GM12878 (cell line): ENCODE measurements at regions not wholly inside any gene's neighbourhood (a gene's known extent, or its start where the extent isn't known, plus 50 kb on each side); places are given as distances from the start of the nearest gene placed in this dataset.

Source experiments
- ATAC-seq: fragments of 200-7000 bp; cut with Tn5 transposase; 3 replicates; pipeline ENCODE4 v1.9.1; 2020; ENCODE audit warnings: mild to moderate bottlenecking, moderate library complexity
- BruUV-seq: library from RNA; stranded (reverse); fragments of 400-500 nt; replicated peaks from 2 replicates; lab custom pipeline; 2021; lab: Mats Ljungman, UMichigan
- CTCF ChIA-PET: fragments of 300-600 bp; sonication (Branson Sonifier 250); formaldehyde crosslinking; extraction: SDS; loops from one replicate; lab custom pipeline; 2021; ENCODE audit warnings: inconsistent platforms; lab: Yijun Ruan, JAX
- POLR2A ChIA-PET: fragments of 350-600 bp; formaldehyde crosslinking; extraction: SDS; loops from one replicate; lab custom pipeline; 2021; ENCODE audit warnings: inconsistent platforms; lab: Charles Lee
- RAD21 ChIA-PET: fragments of 300-600 bp; sonication (Branson Sonifier 250); formaldehyde crosslinking; loops from one replicate; lab custom pipeline; 2023; ENCODE audit warnings: antibody characterized with exemption; ENCODE audit not compliant: unreplicated experiment; lab: Charles Lee
- SMC1A ChIA-PET: fragments of 300-600 bp; sonication (Branson Sonifier 250); formaldehyde crosslinking; loops from one replicate; lab custom pipeline; 2023; ENCODE audit not compliant: unreplicated experiment, uncharacterized antibody; lab: Charles Lee
- DNase-seq: peaks from one replicate; pipeline ENCODE4 v3.0.0-alpha.2; 2011; ENCODE audit warnings: low read depth, low spot score
- FAIRE-seq: peaks from 3 replicates; lab custom pipeline; 2011; peaks lifted over from hg19 to GRCh38; lab: Jason Lieb, UNC
- H2AFZ ChIP-seq: 2 replicates; pipeline ENCODE4 v1.6.0; 2011; ENCODE audit warnings: low read depth, low read length, control low read depth; ENCODE audit not compliant: control insufficient read depth
- H3K27ac ChIP-seq: 2 replicates; pipeline ENCODE4 v1.5.1; 2011; ENCODE audit warnings: control low read depth; ENCODE audit not compliant: control insufficient read depth, insufficient read depth
- H3K27me3 ChIP-seq, 2 experiments: replicated peaks in 1 of 2; 2 replicates each; pipeline versions ENCODE4 v1.6.0 to v1.6.1; 2011; ENCODE audit warnings: low read length in 1 of 2; ENCODE audit not compliant: control insufficient read depth in 2 of 2, insufficient read depth in 2 of 2
- H3K36me3 ChIP-seq, 2 experiments: 2 replicates each; pipeline ENCODE4 v1.5.1; 2011; ENCODE audit warnings: low read length in 1 of 2; ENCODE audit not compliant: control insufficient read depth in 2 of 2, insufficient read depth in 2 of 2
- H3K4me1 ChIP-seq: 2 replicates; pipeline ENCODE4 v1.6.1; 2011; ENCODE audit warnings: mild to moderate bottlenecking, low read length, moderate library complexity, mixed read lengths; ENCODE audit not compliant: control insufficient read depth, insufficient read depth
- H3K4me2 ChIP-seq: 2 replicates; pipeline ENCODE4 v1.6.0; 2011; ENCODE audit warnings: control low read depth; ENCODE audit not compliant: control insufficient read depth, insufficient read depth
- H3K4me3 ChIP-seq: fragments of 200-600 bp; sonication (generic); 2 replicates; pipeline ENCODE4 v1.5.1; 2016
- H3K79me2 ChIP-seq: 2 replicates; pipeline ENCODE4 v1.6.0; 2011; ENCODE audit warnings: low read length; ENCODE audit not compliant: control insufficient read depth, insufficient read depth
- H3K9ac ChIP-seq: 2 replicates; pipeline ENCODE4 v1.8.0; 2011; ENCODE audit warnings: low read length, control low read depth, mixed read lengths; ENCODE audit not compliant: control insufficient read depth, insufficient read depth
- H3K9me3 ChIP-seq: replicated peaks from 3 replicates; pipeline ENCODE4 v1.5.1; 2011; ENCODE audit warnings: mild to moderate bottlenecking, low read length; ENCODE audit not compliant: control insufficient read depth, insufficient read depth
- H4K20me1 ChIP-seq: 2 replicates; pipeline ENCODE4 v1.6.0; 2011; ENCODE audit not compliant: control insufficient read depth, insufficient read depth
- BMI1 ChIP-seq: fragments of 450-650 bp; IDR thresholded peaks from 2 replicates; pipeline ENCODE4 v1.6.1; 2016; ENCODE audit warnings: mild to moderate bottlenecking, moderate library complexity, borderline replicate concordance
- CREM ChIP-seq: IDR thresholded peaks from 2 replicates; pipeline ENCODE4 v1.6.1; 2014; ENCODE audit warnings: antibody characterized with exemption, low read depth
- EZH2 ChIP-seq: IDR thresholded peaks from 2 replicates; pipeline ENCODE4 v1.6.1; 2012; ENCODE audit warnings: low read depth, mild to moderate bottlenecking, control low read depth, inconsistent platforms, low read length, borderline replicate concordance; ENCODE audit not compliant: control insufficient read depth
- GATAD2B ChIP-seq: fragments of 450-650 bp; conservative IDR thresholded peaks from 2 replicates; pipeline ENCODE4 v1.6.1; 2017; ENCODE audit warnings: low read depth, mild to moderate bottlenecking, moderate library complexity
- HCFC1 ChIP-seq: fragments of 150-350 bp; IDR thresholded peaks from 2 replicates; pipeline ENCODE4 v1.6.1; 2014; ENCODE audit warnings: low read length
- MXI1 ChIP-seq: fragments of 150-350 bp; IDR thresholded peaks from 2 replicates; pipeline ENCODE4 v1.6.1; 2011; ENCODE audit warnings: low read depth, mild to moderate bottlenecking, inconsistent platforms, low read length, improper control_type of control experiment
- PML ChIP-seq: IDR thresholded peaks from 2 replicates; pipeline ENCODE4 v1.6.1; 2012; ENCODE audit warnings: low read length, inconsistent platforms
- SIN3A ChIP-seq: IDR thresholded peaks from 2 replicates; pipeline ENCODE4 v1.6.1; 2012; ENCODE audit warnings: low read depth, low read length, improper control_type of control experiment
- STAT3 ChIP-seq: IDR thresholded peaks from 2 replicates; pipeline ENCODE4 v1.6.1; 2011; ENCODE audit warnings: low read depth, low read length, improper control_type of control experiment
- SUPT20H ChIP-seq: IDR thresholded peaks from 2 replicates; pipeline ENCODE4 v1.6.1; 2011; ENCODE audit warnings: low read depth, mild to moderate bottlenecking, low read length, moderate library complexity, borderline replicate concordance; ENCODE audit not compliant: control insufficient read depth
- TCF12 ChIP-seq: IDR thresholded peaks from 2 replicates; pipeline ENCODE4 v1.6.1; 2011; ENCODE audit warnings: low read depth, mild to moderate bottlenecking, low read length
- ZNF207 ChIP-seq: fragments of 450-650 bp; IDR thresholded peaks from 2 replicates; pipeline ENCODE4 v1.6.1; 2014; ENCODE audit warnings: antibody characterized with exemption, mild to moderate bottlenecking, borderline replicate concordance
- WGBS: methylation state at CpG from one replicate; pipeline ENCODE4 v1.1.6; 2016; ENCODE audit warnings: low lambda C conversion rate; ENCODE audit not compliant: insufficient replicate concordance, insufficient coverage; ENCODE audit errors: missing lambda C conversion rate; 5-methylcytosine and 5-hydroxymethylcytosine counted together
- in situ Hi-C: fragments of 300-500 bp; cut with MboI; formaldehyde crosslinking; loops from 9 replicates; pipeline ENCODE4 v1.14.3; 2018; ENCODE audit warnings: mixed read lengths
- intact Hi-C: fragments of 100-400 bp; cut with micrococcal nuclease; formaldehyde crosslinking; loops from one replicate; pipeline ENCODE4 v1.14.2; 2022; ENCODE audit not compliant: unreplicated experiment
- TF ChIP-seq, protein P1 (sequence below), 3 experiments: IDR thresholded peaks in 2 of 3; conservative IDR thresholded peaks in 1 of 3; 2 replicates each; pipeline ENCODE4 v1.5.1; 2011; ENCODE audit warnings: low read depth in 3 of 3, low read length in 3 of 3, mild to moderate bottlenecking in 3 of 3, control low read depth in 2 of 3, moderate library complexity in 2 of 3, inconsistent platforms in 1 of 3, mixed read lengths in 1 of 3; ENCODE audit not compliant: control insufficient read depth in 2 of 3, insufficient read depth in 1 of 3; ENCODE audit errors: extremely low read depth in 1 of 3

DNA sequence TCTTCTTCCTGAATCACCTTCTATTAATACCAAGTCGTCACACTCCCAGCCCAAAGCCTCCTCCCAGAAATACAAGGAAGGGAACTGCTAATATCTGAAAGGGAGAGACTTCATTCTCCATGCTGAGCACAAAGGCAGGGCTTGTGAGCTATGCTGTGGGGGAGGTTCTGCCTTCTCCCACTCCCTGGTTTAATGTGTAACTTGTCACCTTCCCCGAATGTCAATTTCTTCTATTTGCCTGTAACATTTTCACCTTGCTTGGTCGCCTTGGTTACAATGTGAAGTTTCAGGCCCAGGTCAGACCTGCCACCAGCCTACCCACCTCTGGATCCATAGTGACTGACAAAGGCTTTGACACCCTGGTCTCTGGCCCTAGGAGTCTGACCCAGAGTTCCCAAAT is 82.0 kb upstream of the ESRRB start:
- H3K4me1 ChIP-seq: no peaks in the 10 kb centered on the region
- H3K4me2 ChIP-seq: no peak overlapping the region
- H3K9ac ChIP-seq: no peak overlapping the region
- FAIRE-seq (no peak), DNase-seq (no peak), ATAC-seq (no peak)
- in situ Hi-C loops: no loop called here
- ChIA-PET SMC1A (interaction anchor here (1.6 kb wide), 1 partner anchor 10 kb away, joined by 4 read pairs; no protein-coding TSS in a partner anchor), RAD21 (interaction anchor here (1.0 to 1.5 kb wide), 2 partner anchors 9 to 53 kb away, joined by 3 read pairs; no protein-coding TSS in a partner anchor), CTCF (interaction anchor here (0.8 kb wide), 1 partner anchor 17 kb away, joined by 3 read pairs; no protein-coding TSS in a partner anchor), POLR2A (no interaction called here)
- no peaks in the 10 kb centered on the region for H3K9me3 ChIP-seq
- no peak overlapping the region for H3K27ac ChIP-seq
- intact Hi-C loops: no loop called here
- no peak overlapping the region for H2AFZ ChIP-seq
- no peaks in the 10 kb centered on the region for H3K36me3 ChIP-seq
- H3K27me3 ChIP-seq: no peaks in the 10 kb centered on the region
- H3K4me3 ChIP-seq: no peak overlapping the region
- WGBS: 31% methylated on average over 3 of the region's 3 CpGs
- BruUV-seq: no TSS peak
- H3K79me2 ChIP-seq: no peaks in the 10 kb centered on the region
- H4K20me1 ChIP-seq: no peaks in the 10 kb centered on the region
- no peak for TF ChIP-seq STAT3
- TF ChIP-seq BMI1: no peak
- no peak for TF ChIP-seq CREM
- TF ChIP-seq HCFC1: no peak
- no peak for TF ChIP-seq PML
- no peak for TF ChIP-seq MXI1
- no peak for TF ChIP-seq GATAD2B
- no peak for TF ChIP-seq EZH2
- TF ChIP-seq TCF12: no peak
- no peak for TF ChIP-seq SIN3A
- TF ChIP-seq SUPT20H: no peak
- TF ChIP-seq, protein P1, sequence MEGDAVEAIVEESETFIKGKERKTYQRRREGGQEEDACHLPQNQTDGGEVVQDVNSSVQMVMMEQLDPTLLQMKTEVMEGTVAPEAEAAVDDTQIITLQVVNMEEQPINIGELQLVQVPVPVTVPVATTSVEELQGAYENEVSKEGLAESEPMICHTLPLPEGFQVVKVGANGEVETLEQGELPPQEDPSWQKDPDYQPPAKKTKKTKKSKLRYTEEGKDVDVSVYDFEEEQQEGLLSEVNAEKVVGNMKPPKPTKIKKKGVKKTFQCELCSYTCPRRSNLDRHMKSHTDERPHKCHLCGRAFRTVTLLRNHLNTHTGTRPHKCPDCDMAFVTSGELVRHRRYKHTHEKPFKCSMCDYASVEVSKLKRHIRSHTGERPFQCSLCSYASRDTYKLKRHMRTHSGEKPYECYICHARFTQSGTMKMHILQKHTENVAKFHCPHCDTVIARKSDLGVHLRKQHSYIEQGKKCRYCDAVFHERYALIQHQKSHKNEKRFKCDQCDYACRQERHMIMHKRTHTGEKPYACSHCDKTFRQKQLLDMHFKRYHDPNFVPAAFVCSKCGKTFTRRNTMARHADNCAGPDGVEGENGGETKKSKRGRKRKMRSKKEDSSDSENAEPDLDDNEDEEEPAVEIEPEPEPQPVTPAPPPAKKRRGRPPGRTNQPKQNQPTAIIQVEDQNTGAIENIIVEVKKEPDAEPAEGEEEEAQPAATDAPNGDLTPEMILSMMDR (IDR thresholded peaks at IDR 0.05 in 2 of 3, conservative IDR thresholded peaks at IDR 0.05 in 1 of 3; ENCODE audit: control insufficient read depth in 2 of 3, extremely low read depth in 1 of 3, insufficient read depth in 1 of 3, low read depth in 3 of 3, low read length in 3 of 3): no peak
- no peak for TF ChIP-seq ZNF207
